AG08395 (cell line): ENCODE measurements at regions not wholly inside any gene's neighbourhood (a gene's known extent, or its start where the extent isn't known, plus 50 kb on each side); places are given as distances from the start of the nearest gene placed in this dataset.
"Not testable (repeated sequence)": the region's sequence is repeated elsewhere in the genome, so short reads cannot be mapped to it uniquely, and the experiment has no call there.

Source experiments
- DNase-seq: peaks from one replicate; pipeline ENCODE4 v3.0.0; 2012; ENCODE audit warnings: mixed read lengths, low spot score

GRCh38 chr2:145919477-145919876 lies 1399.6 kb upstream of the ZEB2 start:
- DNase-seq, result peak; percentile 3

- no peak for DNase-seq
Measured at GRCh38 chr2:145918951-145919350, 1399.0 kb upstream of the ZEB2 start.

DNA sequence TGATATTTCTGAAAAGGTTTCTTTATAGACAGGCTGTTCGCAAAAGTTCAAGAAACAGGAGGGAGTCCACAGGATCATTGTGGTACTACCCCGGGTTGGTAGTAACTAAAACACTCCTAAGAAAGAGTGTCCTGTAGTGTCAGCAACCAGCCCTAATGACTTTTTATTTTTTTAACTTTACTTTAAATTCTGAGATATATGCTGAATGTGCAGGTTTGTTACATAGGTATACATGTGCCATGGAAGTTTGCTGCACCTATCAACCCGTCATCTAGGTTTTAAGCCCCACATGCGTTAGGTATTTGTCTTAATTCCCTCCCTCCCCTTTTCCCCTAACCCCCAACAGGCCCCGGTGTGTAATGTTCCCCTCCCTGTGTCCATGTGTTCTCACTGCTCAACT lies 1396.9 kb upstream of the ZEB2 start:
- no peak for DNase-seq

- DNase-seq, result no peak
Measured at GRCh38 chr2:145914716-145915115, 1394.8 kb upstream of the ZEB2 start.

- no peak for DNase-seq
Measured at GRCh38 chr2:145910416-145910815, 1390.5 kb upstream of the ZEB2 start.

- no peak for DNase-seq
Measured at GRCh38 chr2:145909766-145910165, 1389.8 kb upstream of the ZEB2 start.

DNA sequence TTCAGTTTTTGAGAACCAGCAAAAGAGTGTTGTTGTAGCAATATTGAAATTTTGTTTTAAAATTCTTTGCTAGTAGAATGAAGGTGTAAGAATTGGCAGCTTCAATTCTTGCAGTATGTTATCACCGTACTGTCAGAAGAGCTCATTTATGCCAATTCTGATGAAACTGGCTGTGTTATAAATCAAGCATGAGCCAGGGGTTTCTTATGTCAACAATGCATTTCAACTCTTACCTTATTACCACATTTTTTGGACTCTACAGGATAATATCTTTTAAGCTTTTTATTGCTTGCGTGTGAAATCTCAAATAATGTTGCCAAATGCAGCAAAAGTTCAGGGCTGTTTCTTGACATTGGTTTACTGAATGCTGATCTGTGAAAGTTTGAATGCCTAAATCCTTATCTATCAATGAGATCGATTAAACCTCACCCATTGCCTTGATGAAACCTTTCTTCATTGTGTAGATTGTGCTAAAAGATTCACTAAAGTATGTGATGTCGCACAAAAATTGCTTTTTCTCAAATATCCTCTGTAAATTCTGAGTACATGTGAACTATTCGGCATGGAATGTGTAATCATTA lies 1389.3 kb upstream of the ZEB2 start:
- no peak for DNase-seq

GRCh38 chr2:145906354-145906753 lies 1386.4 kb upstream of the ZEB2 start:
- no peak for DNase-seq

GRCh38 chr2:145905371-145905770 lies 1385.5 kb upstream of the ZEB2 start:
- DNase-seq, result no peak

- DNase-seq, result no peak
Measured at GRCh38 chr2:145897151-145897550, 1377.2 kb upstream of the ZEB2 start.

DNA sequence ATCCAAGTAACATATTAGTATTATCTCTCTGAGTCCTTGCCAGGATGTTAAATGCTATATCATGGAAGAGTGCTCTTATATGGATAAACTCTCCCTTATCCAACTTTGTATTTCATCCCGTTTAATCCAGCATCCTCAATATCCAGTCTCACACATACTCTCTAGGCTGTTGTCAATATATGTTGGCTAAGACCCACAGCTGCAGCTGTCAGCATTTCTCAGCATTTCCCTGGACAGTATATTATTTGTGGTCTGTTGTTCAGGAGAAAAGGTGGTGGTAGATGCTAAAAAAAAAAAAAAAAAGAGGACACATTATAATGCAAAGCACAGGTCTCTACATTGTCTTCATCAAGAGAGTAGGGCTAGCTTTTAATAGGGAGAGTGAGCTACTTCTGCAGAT lies 1368.0 kb upstream of the ZEB2 start:
- DNase-seq, result no peak

DNA sequence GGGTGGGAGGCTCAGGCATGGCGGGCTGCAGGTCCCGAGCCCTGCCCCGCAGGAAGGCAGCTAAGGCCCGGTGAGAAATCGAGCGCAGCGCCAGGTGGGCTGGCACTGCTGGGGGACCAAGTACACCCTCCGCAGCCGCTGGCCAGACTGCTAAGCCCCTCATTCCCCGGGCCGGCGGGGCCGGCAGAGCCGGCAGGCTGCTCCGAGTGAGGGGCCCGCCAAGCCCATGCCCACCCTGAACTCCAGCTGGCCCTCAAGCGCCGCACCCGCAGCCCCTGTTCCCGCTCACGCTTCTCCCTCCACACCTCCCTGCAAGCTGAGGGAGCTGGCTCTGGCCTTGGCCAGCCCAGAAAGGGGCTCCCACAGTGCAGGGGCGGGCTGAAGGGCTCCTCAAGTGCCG lies 1361.1 kb upstream of the ZEB2 start:
- not testable (repeated sequence) for DNase-seq

- no peak for DNase-seq
Measured at GRCh38 chr2:145875016-145875415, 1355.1 kb upstream of the ZEB2 start.

DNA sequence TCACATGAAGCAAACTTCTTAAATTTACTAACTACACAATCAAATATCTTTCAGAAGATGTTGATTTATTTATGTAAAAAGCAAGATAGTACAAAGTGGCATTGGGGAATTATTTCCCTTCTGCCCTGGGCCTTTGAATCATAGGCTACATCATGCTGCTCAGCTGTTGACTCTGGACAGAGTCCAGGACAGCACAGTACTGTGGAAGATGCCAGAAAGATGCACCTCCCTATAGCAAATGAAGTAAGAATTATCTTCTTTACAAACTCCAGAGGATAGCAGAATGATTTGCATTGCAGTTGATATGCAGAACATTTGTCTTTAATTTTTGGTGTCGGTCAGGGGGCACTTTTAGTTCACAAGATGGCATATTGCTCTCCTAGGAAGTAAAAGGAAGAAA lies 1354.5 kb upstream of the ZEB2 start:
- peak; percentile 45 for DNase-seq

DNA sequence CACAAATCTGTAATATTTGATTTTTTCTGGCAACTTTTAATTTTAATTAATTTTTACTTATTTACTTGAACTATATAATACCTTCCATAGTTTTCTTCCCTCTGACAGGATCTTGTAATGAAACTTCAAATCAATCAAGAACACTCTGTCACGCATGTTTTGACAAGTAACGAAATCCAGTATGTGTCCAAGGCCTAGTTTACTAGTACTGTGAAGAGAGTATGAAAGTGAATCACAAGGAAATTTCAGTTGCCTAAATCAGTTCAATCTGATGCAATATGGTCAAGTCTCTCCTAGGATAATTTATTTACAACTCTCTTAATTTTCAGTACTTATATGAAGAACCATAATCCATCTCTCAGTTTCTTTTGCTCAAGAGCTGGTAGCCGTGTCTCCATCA lies 1344.6 kb upstream of the ZEB2 start:
- DNase-seq, result no peak

- DNase-seq, result no peak
Measured at GRCh38 chr2:145861940-145862339, 1342.0 kb upstream of the ZEB2 start.

DNA sequence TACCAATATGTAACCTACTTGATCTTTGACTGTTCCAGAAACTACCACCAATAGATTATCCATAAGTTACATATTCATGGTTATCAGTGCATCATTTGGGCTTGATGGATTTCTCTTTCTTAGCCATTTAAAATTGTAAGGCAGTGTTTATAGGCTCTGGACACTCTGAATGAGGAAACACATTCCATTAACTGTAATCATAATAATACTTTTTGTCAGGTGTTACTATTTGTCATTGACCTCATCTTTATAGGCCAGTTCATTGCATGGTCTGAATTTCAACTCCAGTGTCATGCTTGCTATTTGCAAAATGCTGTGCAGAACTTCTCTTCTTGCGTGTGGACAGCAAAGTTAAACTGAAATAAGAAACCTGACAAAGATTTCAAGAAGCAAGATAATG lies 1340.2 kb upstream of the ZEB2 start:
- DNase-seq, result no peak

- DNase-seq, result no peak
Measured at GRCh38 chr2:145855142-145855541, 1335.2 kb upstream of the ZEB2 start.

- DNase-seq, result no peak
Measured at GRCh38 chr2:145854039-145854755, 1334.3 kb upstream of the ZEB2 start.

GRCh38 chr2:145851730-145852129 lies 1331.8 kb upstream of the ZEB2 start:
- no peak for DNase-seq

- DNase-seq, result no peak
Measured at GRCh38 chr2:145849466-145849865, 1329.5 kb upstream of the ZEB2 start.

GRCh38 chr2:145846982-145847381 lies 1327.1 kb upstream of the ZEB2 start:
- DNase-seq, result no peak

- no peak for DNase-seq
Measured at GRCh38 chr2:145845923-145846322, 1326.0 kb upstream of the ZEB2 start.
